Activated naive CD4-positive, alpha-beta T cell treated with anti-CD3 and anti-CD28 coated beads, Interleukin-2, amount 50 U/mL, for 24 hours (primary cell): ENCODE measurements at regions not wholly inside any gene's neighbourhood (a gene's known extent, or its start where the extent isn't known, plus 50 kb on each side); places are given as distances from the start of the nearest gene placed in this dataset.
"Not testable (repeated sequence)": the region's sequence is repeated elsewhere in the genome, so short reads cannot be mapped to it uniquely, and the experiment has no call there.

Source experiments
- H3K27ac Mint-ChIP-seq: one replicate; pipeline ENCODE4 v1.8.0; 2021; ENCODE audit warnings: mild to moderate bottlenecking, mixed read lengths
- H3K27me3 Mint-ChIP-seq: one replicate; pipeline ENCODE4 v1.8.0; 2021; ENCODE audit warnings: mixed read lengths
- H3K36me3 Mint-ChIP-seq: one replicate; pipeline ENCODE4 v1.8.0; 2021; ENCODE audit warnings: mixed read lengths
- H3K4me1 Mint-ChIP-seq: one replicate; pipeline ENCODE4 v1.8.0; 2021; ENCODE audit warnings: mixed read lengths
- H3K4me3 Mint-ChIP-seq: one replicate; pipeline ENCODE4 v1.8.0; 2021; ENCODE audit warnings: mild to moderate bottlenecking, mixed read lengths
- H3K9me3 Mint-ChIP-seq: one replicate; pipeline ENCODE4 v1.8.0; 2021; ENCODE audit warnings: mixed read lengths

DNA sequence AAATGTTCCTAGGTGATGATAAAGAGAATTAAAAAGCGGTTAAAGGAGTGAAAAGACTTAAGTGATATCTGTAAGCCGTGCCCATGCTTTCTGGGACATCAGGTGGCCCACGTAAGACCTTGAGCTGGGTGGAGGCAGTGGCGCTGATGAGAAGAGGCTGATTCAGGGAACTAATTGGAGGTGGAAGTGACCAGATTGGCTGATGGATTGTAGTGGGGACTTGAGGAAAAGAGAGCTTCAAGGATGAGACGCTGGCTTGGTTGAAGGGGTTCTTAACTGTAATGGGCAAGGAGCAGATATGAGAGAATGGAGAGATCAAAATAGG, 69.1 kb upstream of the EP300 start:
- Mint-ChIP-seq H3K36me3 (no peaks in the 10 kb centered on the region), H3K4me3 (peak overlapping the region; percentile 84), H3K9me3 (no peaks in the 10 kb centered on the region), H3K27me3 (no peaks in the 10 kb centered on the region), H3K4me1 (peaks cover 12% of the 10 kb centered on the region), H3K27ac (peak overlapping the region; percentile 81)

DNA sequence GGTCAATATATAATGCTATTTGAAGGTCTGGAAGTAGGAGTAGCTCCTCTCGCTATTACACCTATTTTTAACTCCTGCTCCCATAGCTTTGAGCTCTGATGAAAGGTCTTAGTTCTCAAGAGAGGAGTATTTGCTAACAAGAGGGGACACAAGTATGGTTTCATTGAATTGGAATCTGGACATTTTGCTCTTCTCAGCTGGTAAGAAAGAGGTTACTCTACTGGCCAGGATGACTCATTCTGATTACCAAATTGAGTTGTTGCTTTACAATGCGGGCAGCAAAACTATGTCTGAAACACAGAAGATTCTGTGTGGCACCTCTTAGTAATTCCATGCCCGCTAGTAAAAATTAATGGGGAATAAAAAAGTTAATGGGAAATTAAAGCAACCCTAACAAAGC, 63.6 kb upstream of the EP300 start:
- Mint-ChIP-seq H3K27me3 (no peaks in the 10 kb centered on the region), H3K4me1 (no peaks in the 10 kb centered on the region), H3K4me3 (no peak overlapping the region), H3K27ac (no peak overlapping the region), H3K9me3 (no peaks in the 10 kb centered on the region), H3K36me3 (no peaks in the 10 kb centered on the region)

GRCh38 chr22:41030891-41031290, 61.5 kb upstream of the EP300 start:
- Mint-ChIP-seq H3K27me3 (no peaks in the 10 kb centered on the region), H3K4me1 (no peaks in the 10 kb centered on the region), H3K9me3 (no peaks in the 10 kb centered on the region), H3K36me3 (no peaks in the 10 kb centered on the region), H3K27ac (no peak overlapping the region), H3K4me3 (no peak overlapping the region)

- H3K27ac Mint-ChIP-seq, result no peak overlapping the region
- no peaks in the 10 kb centered on the region for H3K36me3 Mint-ChIP-seq
- no peaks in the 10 kb centered on the region for H3K27me3 Mint-ChIP-seq
- H3K4me1 Mint-ChIP-seq, result no peaks in the 10 kb centered on the region
- H3K9me3 Mint-ChIP-seq, result no peaks in the 10 kb centered on the region
- H3K4me3 Mint-ChIP-seq, result no peak overlapping the region
These were observed 57.7 kb upstream of the EP300 start for GRCh38 chr22:41034706-41035105.

- no peaks in the 10 kb centered on the region for H3K36me3 Mint-ChIP-seq
- no peak overlapping the region for H3K4me3 Mint-ChIP-seq
- no peak overlapping the region for H3K27ac Mint-ChIP-seq
- no peaks in the 10 kb centered on the region for H3K27me3 Mint-ChIP-seq
- H3K9me3 Mint-ChIP-seq, result no peaks in the 10 kb centered on the region
- H3K4me1 Mint-ChIP-seq, result no peaks in the 10 kb centered on the region
These were observed 55.5 kb upstream of the EP300 start for GRCh38 chr22:41036924-41037323.

GRCh38 chr22:41038732-41039131, 53.7 kb upstream of the EP300 start:
- Mint-ChIP-seq H3K27ac (no peak overlapping the region), H3K27me3 (no peaks in the 10 kb centered on the region), H3K9me3 (no peaks in the 10 kb centered on the region), H3K4me1 (no peaks in the 10 kb centered on the region), H3K36me3 (no peaks in the 10 kb centered on the region), H3K4me3 (no peak overlapping the region)

DNA sequence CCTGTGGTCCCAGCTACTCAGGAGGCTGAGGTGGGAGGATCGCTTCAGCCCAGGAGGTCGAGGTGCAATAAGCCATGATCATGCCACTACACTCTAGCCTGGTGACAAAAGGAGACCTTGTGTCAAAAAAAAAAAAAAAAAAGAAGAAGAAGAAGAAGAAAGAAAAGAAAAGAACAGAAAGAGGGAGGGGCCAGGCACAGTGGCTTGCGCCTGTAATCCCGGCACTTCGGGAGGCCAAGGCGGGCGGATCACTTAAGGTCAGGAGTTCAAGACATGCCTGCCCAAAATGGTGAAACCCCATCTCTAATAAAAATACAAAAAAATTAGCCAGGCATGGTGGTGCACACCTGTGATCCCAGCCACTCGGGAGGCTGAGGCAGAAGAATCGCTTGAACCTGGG, 52.8 kb upstream of the EP300 start:
- H3K27ac Mint-ChIP-seq, H3K4me3 Mint-ChIP-seq, H3K9me3 Mint-ChIP-seq, H3K4me1 Mint-ChIP-seq, H3K27me3 Mint-ChIP-seq, H3K36me3 Mint-ChIP-seq: not testable (repeated sequence)

GRCh38 chr22:41040483-41040882, 51.9 kb upstream of the EP300 start:
- no peaks in the 10 kb centered on the region for H3K27me3 Mint-ChIP-seq

DNA sequence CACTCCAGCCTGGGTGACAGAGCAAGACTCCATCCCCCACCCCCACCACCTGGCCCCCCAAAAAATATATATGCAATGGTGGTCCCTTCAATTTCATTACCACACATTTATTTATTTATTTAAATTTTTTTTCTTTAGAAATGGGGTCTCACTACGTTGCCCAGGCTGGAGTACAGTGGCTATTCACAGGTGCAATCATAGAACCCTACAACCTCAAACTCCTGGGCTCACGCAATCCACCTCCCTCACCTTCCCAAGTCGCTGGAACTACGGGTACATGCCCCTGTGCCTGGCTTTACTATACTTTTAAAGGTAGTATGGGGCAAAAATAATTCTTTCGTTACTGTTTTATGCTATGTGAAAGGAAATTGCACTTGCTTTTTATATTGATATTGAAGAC, 50.9 kb upstream of the EP300 start:
- H3K36me3 Mint-ChIP-seq, result no peaks in the 10 kb centered on the region
- H3K9me3 Mint-ChIP-seq, result no peaks in the 10 kb centered on the region
- H3K4me3 Mint-ChIP-seq, result no peak overlapping the region
- no peaks in the 10 kb centered on the region for H3K27me3 Mint-ChIP-seq
- H3K4me1 Mint-ChIP-seq, result no peaks in the 10 kb centered on the region
- no peak overlapping the region for H3K27ac Mint-ChIP-seq

More at GRCh38 chr22:41040483-41040882, 51.9 kb upstream of the EP300 start:
- Mint-ChIP-seq H3K36me3 (no peaks in the 10 kb centered on the region), H3K9me3 (no peaks in the 10 kb centered on the region), H3K4me3 (no peak overlapping the region), H3K4me1 (no peaks in the 10 kb centered on the region), H3K27ac (no peak overlapping the region)
